Keratinocyte (primary cell): ENCODE measurements at regions not wholly inside any gene's neighbourhood (a gene's known extent, or its start where the extent isn't known, plus 50 kb on each side); places are given as distances from the start of the nearest gene placed in this dataset.

Experiments
- DNase-seq: peaks from one replicate; pipeline ENCODE4 v3.0.0-alpha.2; 2011; ENCODE audit warnings: low read depth, missing footprints, low spot score
- FAIRE-seq: peaks from 2 replicates; lab custom pipeline; 2011; peaks lifted over from hg19 to GRCh38; lab: Jason Lieb, UNC
- H2AFZ ChIP-seq: 2 replicates; pipeline ENCODE4 v1.6.0; 2012; ENCODE audit warnings: low read length, control low read depth, inconsistent platforms; ENCODE audit not compliant: control insufficient read depth
- H3K27ac ChIP-seq: 2 replicates; pipeline ENCODE4 v1.5.1; 2011; ENCODE audit warnings: low read length; ENCODE audit not compliant: control insufficient read depth, insufficient read depth
- H3K27me3 ChIP-seq: 3 replicates; pipeline ENCODE4 v1.6.0; 2011; ENCODE audit warnings: low read length; ENCODE audit not compliant: control insufficient read depth, insufficient read depth; ENCODE audit errors: extremely low read depth
- H3K36me3 ChIP-seq, 2 experiments: 2 replicates in 1 of 2; 3 replicates in 1 of 2; pipeline ENCODE4 v1.5.1; 2011; ENCODE audit warnings: low read length in 2 of 2, mild to moderate bottlenecking in 1 of 2; ENCODE audit not compliant: control insufficient read depth in 2 of 2, insufficient read depth in 2 of 2; ENCODE audit errors: extremely low read depth in 1 of 2
- H3K4me1 ChIP-seq: 3 replicates; pipeline ENCODE4 v1.5.1; 2011; ENCODE audit warnings: low read length; ENCODE audit not compliant: control insufficient read depth, insufficient read depth; ENCODE audit errors: extremely low read depth
- H3K4me2 ChIP-seq: 3 replicates; pipeline ENCODE4 v1.6.0; 2011; ENCODE audit warnings: low read depth, low read length; ENCODE audit not compliant: control insufficient read depth, insufficient read depth; ENCODE audit errors: extremely low read depth
- H3K4me3 ChIP-seq, 3 experiments: fragments of 200-600 bp in 1 of 3; sonication (generic) in 1 of 3; 2 replicates in 2 of 3; 3 replicates in 1 of 3; pipeline ENCODE4 v1.5.1; 2011 to 2016; ENCODE audit warnings: low read length in 3 of 3, mild to moderate bottlenecking in 3 of 3, control low read depth in 2 of 3, inconsistent platforms in 1 of 3, low read depth in 1 of 3, mixed read lengths in 1 of 3, mixed run types in 1 of 3, moderate library complexity in 1 of 3; ENCODE audit not compliant: control insufficient read depth in 2 of 3, insufficient read depth in 2 of 3; ENCODE audit errors: extremely low read depth in 1 of 3
- H3K79me2 ChIP-seq: 2 replicates; pipeline ENCODE4 v1.6.0; 2012; ENCODE audit warnings: low read length; ENCODE audit not compliant: control insufficient read depth, insufficient read depth
- H3K9ac ChIP-seq: 3 replicates; pipeline ENCODE4 v1.6.0; 2011; ENCODE audit warnings: low read length; ENCODE audit not compliant: control insufficient read depth, insufficient read depth; ENCODE audit errors: extremely low read depth
- H3K9me1 ChIP-seq: 3 replicates; pipeline ENCODE4 v1.6.0; 2011; ENCODE audit warnings: low read length; ENCODE audit not compliant: control insufficient read depth, insufficient read depth; ENCODE audit errors: extremely low read depth
- H3K9me3 ChIP-seq: 2 replicates; pipeline ENCODE4 v1.5.1; 2012; ENCODE audit warnings: low read depth, low read length; ENCODE audit not compliant: control insufficient read depth
- H4K20me1 ChIP-seq: 3 replicates; pipeline ENCODE4 v1.6.0; 2011; ENCODE audit warnings: low read length; ENCODE audit not compliant: control insufficient read depth, insufficient read depth; ENCODE audit errors: extremely low read depth
- CTCF ChIP-seq, 3 experiments: IDR thresholded peaks in 1 of 3; conservative IDR thresholded peaks in 1 of 3; optimal IDR thresholded peaks in 1 of 3; 2 replicates in 2 of 3; 3 replicates in 1 of 3; pipeline versions ENCODE3 to v1.5.1; 2011; ENCODE audit warnings: low read length in 3 of 3, mild to moderate bottlenecking in 3 of 3, moderate library complexity in 2 of 3, control low read depth in 1 of 3, inconsistent platforms in 1 of 3; ENCODE audit not compliant: insufficient read depth in 2 of 3; ENCODE audit errors: extremely low read depth in 1 of 3
- EZH2 ChIP-seq: IDR thresholded peaks from one replicate; pipeline ENCODE4 v1.6.1; 2012; ENCODE audit warnings: inconsistent platforms, mild to moderate bottlenecking, low read length, moderate library complexity
- dilution Hi-C: fragments of 300-500 bp; cut with MboI; formaldehyde crosslinking; loops from one replicate; pipeline ENCODE4 v1.7.0; 2020; ENCODE audit warnings: low sequenced_read_pairs; ENCODE audit not compliant: extremely low pct_ligation_motif_present

DNA sequence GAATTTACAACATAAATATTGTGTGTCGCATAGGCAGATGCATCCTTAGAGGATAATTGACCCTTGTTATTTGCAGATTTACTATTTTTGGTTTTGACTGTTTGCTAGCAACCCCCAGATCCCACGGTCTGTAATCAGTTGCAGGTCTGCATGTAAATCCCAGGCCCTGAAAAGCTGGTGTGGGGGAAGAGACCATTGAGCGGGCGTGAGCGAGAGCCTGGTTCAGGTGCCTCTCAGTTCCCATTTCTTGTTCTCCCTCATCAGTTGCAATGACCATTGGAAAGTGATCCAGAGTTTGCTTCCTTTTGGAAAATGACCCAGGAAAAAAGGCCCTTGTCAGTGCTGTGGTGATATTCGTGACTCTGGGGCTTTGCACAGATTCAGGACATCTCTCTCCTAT, 238.9 kb downstream of the UACA start:
- dilution Hi-C loops, result no loop called here
- DNase-seq, result no peak
- TF ChIP-seq CTCF (optimal IDR thresholded peaks at IDR 0.05 in 1 of 3, IDR thresholded peaks at IDR 0.05 in 1 of 3, conservative IDR thresholded peaks at IDR 0.05 in 1 of 3; ENCODE audit: extremely low read depth in 1 of 3, insufficient read depth in 2 of 3, low read length in 3 of 3), result no peak
- TF ChIP-seq EZH2, result no peak
- Histone ChIP-seq H4K20me1 (peaks cover 13% of the 10 kb centered on the region), H3K9me3 (no peaks in the 10 kb centered on the region), H3K27me3 (peaks cover 67% of the 10 kb centered on the region), H3K79me2 (no peaks in the 10 kb centered on the region), H2AFZ (no peak overlapping the region), H3K27ac (no peak overlapping the region), H3K4me2 (no peak overlapping the region), H3K9ac (no peak overlapping the region), H3K36me3 (no peaks in the 10 kb centered on the region), H3K4me3 (no peak overlapping the region), H3K4me1 (peaks cover 19% of the 10 kb centered on the region), H3K9me1 (no peaks in the 10 kb centered on the region)
- no peak for FAIRE-seq

GRCh38 chr15:70523616-70524015, 239.7 kb downstream of the UACA start:
- H3K4me1 ChIP-seq, result peaks cover 19% of the 10 kb centered on the region
- dilution Hi-C loops, result no loop called here
- no peak for DNase-seq
- H3K79me2 ChIP-seq, result no peaks in the 10 kb centered on the region
- no peak for TF ChIP-seq EZH2
- no peak for TF ChIP-seq CTCF (optimal IDR thresholded peaks at IDR 0.05 in 1 of 3, IDR thresholded peaks at IDR 0.05 in 1 of 3, conservative IDR thresholded peaks at IDR 0.05 in 1 of 3; ENCODE audit: extremely low read depth in 1 of 3, insufficient read depth in 2 of 3, low read length in 3 of 3)
- H3K4me2 ChIP-seq, result no peak overlapping the region
- H3K9me1 ChIP-seq, result no peaks in the 10 kb centered on the region
- H3K9ac ChIP-seq, result no peak overlapping the region
- no peak for FAIRE-seq
- no peaks in the 10 kb centered on the region for H3K36me3 ChIP-seq
- peaks cover 13% of the 10 kb centered on the region for H4K20me1 ChIP-seq
- no peak overlapping the region for H3K27ac ChIP-seq
- H3K9me3 ChIP-seq, result no peaks in the 10 kb centered on the region
- peaks cover 75% of the 10 kb centered on the region for H3K27me3 ChIP-seq
- no peak overlapping the region for H3K4me3 ChIP-seq
- no peak overlapping the region for H2AFZ ChIP-seq
